Breast epithelium (tissue), 3 donors: ENCODE measurements at regions not wholly inside any gene's neighbourhood (a gene's known extent, or its start where the extent isn't known, plus 50 kb on each side); places are given as distances from the start of the nearest gene placed in this dataset.

ENCODE experiments used
- POLR2A ChIP-seq: fragments of 450-650 bp; IDR thresholded peaks from one replicate; pipeline ENCODE4 v1.6.1; 2016; ENCODE audit warnings: antibody characterized with exemption, mild to moderate bottlenecking, moderate library complexity
- POLR2AphosphoS5 ChIP-seq, 3 donors: sonication (generic); formaldehyde crosslinking; IDR thresholded peaks; one replicate each; pipeline ENCODE4 v1.6.1; 2017; ENCODE audit warnings: antibody characterized with exemption in 3 of 3
- TF ChIP-seq, protein P1 (sequence below), 3 donors: fragments of 450-650 bp; IDR thresholded peaks; one replicate each; pipeline ENCODE4 v1.5.1; 2016 to 2017; ENCODE audit warnings: antibody characterized with exemption in 3 of 3, mild to moderate bottlenecking in 3 of 3, moderate library complexity in 3 of 3

DNA sequence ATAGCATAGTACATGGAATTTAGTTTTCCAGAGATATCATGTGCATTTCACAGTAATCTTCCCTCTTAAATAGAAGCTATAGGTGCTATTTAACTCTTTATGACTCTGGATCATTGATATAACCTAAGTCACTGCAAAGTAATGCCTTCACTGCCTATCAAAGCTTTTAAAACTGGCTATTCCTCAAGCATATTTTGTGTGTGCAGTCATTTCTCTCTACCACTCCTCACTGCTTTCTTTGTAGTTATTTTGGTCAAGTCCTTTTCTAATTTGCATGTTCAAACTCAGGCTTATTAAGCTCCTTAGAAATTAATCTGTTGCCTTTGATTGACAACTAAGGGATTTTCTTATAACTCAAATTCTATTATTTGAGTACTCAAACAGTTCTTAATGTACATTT is 79.4 kb upstream of the PLEKHG7 start:
- TF ChIP-seq POLR2AphosphoS5 (IDR thresholded peaks at IDR 0.05) (no peak), POLR2A (no peak)
- TF ChIP-seq, protein P1, sequence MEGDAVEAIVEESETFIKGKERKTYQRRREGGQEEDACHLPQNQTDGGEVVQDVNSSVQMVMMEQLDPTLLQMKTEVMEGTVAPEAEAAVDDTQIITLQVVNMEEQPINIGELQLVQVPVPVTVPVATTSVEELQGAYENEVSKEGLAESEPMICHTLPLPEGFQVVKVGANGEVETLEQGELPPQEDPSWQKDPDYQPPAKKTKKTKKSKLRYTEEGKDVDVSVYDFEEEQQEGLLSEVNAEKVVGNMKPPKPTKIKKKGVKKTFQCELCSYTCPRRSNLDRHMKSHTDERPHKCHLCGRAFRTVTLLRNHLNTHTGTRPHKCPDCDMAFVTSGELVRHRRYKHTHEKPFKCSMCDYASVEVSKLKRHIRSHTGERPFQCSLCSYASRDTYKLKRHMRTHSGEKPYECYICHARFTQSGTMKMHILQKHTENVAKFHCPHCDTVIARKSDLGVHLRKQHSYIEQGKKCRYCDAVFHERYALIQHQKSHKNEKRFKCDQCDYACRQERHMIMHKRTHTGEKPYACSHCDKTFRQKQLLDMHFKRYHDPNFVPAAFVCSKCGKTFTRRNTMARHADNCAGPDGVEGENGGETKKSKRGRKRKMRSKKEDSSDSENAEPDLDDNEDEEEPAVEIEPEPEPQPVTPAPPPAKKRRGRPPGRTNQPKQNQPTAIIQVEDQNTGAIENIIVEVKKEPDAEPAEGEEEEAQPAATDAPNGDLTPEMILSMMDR (IDR thresholded peaks at IDR 0.05) = no peak
